CD4-positive, alpha-beta T cell treated with Interleukin-6 for 4 hours (primary cell): ENCODE measurements at regions not wholly inside any gene's neighbourhood (a gene's known extent, or its start where the extent isn't known, plus 50 kb on each side); places are given as distances from the start of the nearest gene placed in this dataset.
"Not testable (repeated sequence)": the region's sequence is repeated elsewhere in the genome, so short reads cannot be mapped to it uniquely, and the experiment has no call there.

Source experiments
- DNase-seq: peaks from one replicate; pipeline ENCODE4 v3.0.0-alpha.2; 2020; ENCODE audit warnings: mixed read lengths

DNA sequence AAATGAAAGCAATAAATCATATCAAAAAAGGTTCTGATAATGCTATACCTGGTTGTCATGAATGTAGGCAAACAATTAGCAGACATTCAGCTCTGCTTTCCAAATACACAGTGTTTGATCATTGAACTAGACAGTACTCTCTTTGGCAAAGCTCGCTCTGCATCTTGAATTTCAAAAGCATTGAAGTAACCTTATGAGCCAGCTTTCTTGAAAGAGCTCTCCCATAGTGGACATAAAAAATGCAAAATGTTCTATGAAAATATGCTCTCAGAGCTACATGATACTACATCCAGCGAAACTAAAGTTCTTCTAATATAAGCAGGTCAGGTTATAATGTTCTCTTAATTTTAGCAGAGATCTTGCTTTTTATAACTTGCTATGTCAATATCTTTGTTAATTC, 533.4 kb downstream of the CSNK1G3 start:
- no peak for DNase-seq

DNA sequence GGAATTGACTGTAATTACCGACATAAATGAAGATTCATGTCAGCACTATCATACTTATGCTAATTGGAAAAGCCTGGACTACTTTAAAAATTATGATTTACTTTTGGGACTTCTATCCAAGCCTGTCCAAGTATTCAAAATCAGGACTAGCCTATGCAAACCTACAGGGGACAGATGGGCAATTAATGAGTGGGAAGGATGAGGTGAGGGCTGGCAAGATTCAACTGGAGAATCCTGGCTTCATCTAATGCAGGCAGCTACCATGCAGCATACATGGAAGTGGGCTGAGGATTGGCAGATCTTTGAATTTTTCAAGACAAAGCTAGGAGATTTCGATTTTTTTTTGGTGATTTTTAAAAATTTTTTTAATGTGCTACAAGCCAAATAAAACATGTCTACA, 532.6 kb downstream of the CSNK1G3 start:
- DNase-seq, result no peak

DNA sequence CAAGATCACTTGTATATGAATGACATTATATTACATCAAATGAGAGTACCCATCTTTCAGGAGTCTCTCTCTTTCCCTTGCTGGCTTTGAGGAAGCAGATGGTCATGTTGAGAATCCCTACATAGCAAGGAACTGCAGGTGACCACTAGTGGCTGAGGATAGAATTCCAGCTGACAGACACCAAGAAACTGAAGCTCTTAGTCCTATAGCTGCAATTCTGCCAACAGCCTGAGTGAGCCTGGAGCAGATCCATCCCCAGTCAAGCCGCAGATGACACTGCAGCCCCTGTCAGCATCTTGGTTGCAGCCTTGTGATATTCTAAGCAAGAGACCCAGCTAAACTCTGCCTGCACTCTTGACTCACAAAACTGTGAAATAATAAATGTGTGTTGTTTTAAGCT, 531.5 kb downstream of the CSNK1G3 start:
- DNase-seq, result no peak

- DNase-seq, result no peak
Observed at GRCh38 chr5:124040799-124041198, 528.8 kb downstream of the CSNK1G3 start.

- no peak for DNase-seq
Observed at GRCh38 chr5:124039410-124039809, 527.4 kb downstream of the CSNK1G3 start.

GRCh38 chr5:124036786-124037185, 524.8 kb downstream of the CSNK1G3 start:
- no peak for DNase-seq

GRCh38 chr5:124034963-124035362, 523.0 kb downstream of the CSNK1G3 start:
- DNase-seq, result no peak

- no peak for DNase-seq
Observed at GRCh38 chr5:124034083-124034700, 522.2 kb downstream of the CSNK1G3 start.

GRCh38 chr5:124030043-124030491, 518.1 kb downstream of the CSNK1G3 start:
- DNase-seq, result no peak

DNA sequence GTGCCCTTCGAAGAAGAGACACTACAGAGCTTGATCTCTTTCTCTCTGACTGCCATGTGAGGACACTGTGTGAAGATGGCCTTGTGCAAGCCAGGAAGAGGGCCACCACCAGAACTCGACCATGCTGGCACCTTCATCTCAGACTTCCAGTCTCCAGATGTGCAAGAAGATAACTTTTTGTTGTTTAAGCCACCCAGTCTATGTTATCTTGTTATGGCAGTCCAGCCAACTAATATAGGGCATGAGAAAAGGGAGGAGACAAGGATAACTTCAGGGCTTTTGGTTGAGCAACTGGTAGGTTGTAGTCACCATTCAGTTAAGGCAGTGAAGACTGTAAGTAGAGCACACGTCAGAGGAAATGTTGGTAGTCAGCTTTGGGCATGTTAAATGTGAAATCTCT, 515.5 kb downstream of the CSNK1G3 start:
- DNase-seq, result no peak

- no peak for DNase-seq
Observed at GRCh38 chr5:124025306-124025845, 513.4 kb downstream of the CSNK1G3 start.

DNA sequence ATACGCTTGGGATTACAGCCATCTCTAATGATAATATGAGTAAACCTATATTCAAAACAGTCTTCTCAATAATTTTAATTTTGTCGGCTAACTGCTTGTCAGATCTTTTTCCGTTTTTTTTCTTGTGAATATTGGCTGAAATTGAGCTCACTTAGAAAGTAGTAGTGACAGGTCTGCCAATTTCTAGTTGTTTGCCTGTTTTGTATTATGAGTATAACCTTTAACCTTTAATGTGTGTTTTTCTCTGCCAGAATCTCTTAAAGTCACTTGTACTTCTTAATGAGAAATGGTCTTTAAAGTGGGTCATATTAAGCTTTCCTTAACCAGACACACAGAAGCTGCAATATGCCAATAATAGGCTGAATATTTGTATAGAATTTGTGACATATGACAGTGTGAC, 511.0 kb downstream of the CSNK1G3 start:
- DNase-seq, result no peak

DNA sequence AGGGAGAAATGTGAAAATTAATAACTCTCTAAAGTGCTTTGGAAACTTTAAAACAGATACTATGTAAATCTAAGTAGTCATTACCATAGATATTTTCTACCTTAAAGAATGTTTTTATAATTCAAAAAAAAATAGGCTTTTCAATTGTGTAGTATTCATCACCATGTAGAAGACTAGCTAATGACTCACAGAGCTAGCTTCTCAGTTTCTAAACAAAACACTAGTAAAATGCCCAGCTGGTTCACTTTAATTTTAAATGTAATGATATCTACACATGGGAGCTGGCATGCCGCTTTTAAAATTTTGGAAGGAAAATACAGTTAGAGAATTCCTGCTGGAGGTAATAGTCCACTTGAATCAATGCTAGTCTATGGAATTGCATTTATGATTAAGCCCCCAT, 509.8 kb downstream of the CSNK1G3 start:
- DNase-seq, result no peak

- no peak for DNase-seq
Observed at GRCh38 chr5:124021066-124021641, 509.2 kb downstream of the CSNK1G3 start.

DNA sequence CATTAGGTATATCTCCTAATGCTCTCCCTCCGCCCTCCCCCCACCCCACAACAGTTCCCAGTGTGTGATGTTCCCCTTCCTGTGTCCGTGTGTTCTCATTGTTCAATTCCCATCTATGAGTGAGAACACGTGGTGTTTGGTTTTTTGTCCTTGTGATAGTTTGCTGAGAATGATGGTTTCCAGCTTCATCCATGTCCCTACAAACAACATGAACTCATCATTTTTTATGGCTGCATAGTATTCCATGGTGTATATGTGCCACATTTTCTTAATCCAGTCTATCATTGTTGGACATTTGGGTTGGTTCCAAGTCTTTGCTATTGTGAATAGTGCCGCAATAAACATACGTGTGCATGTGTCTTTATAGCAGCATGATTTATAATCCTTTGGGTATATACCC, 505.3 kb downstream of the CSNK1G3 start:
- not testable (repeated sequence) for DNase-seq

DNA sequence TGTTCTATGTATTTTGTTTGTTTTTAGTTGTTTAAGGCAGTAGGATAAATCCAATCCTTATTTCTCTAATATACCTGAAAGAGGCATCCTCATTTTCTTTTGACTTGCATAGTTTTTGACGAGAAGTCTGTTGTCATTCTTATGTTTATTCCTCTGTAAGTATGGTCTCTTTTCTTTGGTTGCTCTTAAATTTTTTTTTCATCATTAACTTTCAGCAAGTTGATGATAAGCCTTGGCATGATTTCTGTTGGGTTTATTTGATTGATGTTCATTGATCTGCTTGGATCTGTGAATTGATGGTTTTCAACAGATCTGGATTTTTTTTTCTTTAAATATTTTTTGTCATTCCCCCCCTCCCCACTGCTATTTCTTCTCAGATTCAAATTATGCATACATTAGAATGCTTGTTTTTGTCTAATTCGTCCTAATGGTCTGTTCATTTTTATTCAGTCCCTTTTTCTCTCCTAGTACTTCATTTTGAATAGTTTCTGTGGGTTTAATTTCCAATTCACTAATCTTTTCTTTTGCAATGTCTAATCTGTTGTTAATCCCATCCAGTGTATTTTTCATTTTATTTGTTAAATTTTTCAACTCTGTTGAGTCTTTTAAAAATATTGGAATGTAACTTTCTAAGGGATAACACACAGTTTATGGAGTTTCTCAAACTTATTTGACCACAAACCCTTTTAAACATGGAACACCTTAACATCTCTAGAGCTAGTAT, 495.9 kb downstream of the CSNK1G3 start:
- no peak for DNase-seq

DNA sequence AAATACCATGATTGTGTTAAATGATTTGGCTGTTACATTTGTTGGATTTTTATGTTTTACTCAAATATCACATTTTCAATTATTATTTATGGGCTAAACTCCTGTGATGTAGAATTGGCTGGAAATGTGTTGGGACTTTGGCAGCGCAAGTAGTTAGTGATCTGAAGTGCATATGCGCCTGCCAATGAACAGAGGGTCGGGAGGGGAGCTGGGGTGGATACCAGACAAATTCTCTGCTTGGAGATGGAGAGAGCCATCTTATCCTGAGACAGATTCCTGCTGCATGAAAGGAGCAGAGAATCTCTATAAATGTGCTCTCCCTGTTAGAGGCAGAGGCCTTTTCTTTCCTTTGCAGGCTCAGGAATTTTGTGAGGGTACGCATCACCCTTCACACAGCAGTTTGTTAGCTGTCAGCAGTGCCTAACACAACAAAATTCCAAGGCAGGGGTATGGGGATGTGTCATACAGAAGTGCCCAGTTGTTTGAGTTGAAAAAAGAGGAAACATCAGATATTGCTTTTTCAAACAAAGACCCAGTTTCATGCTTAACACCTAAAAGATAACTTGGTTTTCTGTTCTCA, 489.1 kb downstream of the CSNK1G3 start:
- no peak for DNase-seq

DNA sequence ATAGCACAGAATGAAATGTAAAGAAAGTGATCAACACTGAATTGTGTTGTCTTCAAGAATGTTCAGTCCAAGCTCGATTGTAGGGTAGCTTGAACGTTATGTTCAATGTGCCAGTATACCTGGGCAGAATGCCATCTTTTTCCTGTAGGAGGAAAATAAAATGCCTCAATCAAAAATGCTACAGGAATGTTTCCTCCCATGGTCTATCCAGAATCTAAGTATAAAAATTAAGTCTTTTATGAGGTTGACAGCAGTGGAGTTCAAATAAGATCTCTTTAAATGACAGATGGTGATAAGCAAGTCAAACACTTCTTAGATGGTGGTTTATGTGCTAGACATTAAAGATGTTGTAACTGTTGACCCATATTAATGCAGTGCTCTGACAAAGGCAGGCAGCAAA, 488.6 kb downstream of the CSNK1G3 start:
- DNase-seq, result no peak

DNA sequence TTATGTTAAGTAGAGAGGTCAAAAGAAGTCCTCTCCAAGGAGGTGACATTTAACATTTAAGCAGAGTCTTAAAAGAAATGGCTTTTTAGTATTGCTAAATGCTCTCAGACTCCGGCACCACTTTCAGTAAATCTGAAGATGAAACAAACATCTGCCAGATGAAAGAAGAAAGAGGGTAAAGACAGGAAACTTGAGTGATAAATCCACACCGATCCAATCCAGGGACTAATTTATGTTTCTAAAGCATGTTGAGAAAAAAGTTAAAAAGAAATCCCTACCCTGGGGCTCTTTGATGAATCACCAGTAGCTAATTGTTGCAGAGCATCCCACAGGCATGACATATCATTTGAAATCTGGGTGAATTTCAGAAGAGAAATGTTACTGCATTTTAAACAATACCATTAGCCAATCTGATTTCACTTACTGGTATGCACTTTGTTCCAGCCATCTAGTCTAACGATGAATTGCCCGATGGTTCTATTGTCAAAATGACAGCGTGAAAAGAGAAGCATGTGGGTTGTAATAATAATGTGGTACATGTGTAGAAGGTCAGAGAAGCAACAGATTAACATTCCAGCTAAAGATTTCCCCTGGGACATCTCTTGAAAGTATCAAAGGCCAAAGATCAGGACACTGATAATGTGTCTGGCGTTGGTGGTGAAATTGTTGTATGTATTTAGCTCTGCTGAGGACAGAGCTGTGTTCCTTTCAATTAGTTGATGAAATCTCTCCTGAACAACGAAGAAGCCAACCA, 485.7 kb downstream of the CSNK1G3 start:
- DNase-seq, result no peak

GRCh38 chr5:123997064-123997461, 485.1 kb downstream of the CSNK1G3 start:
- no peak for DNase-seq

- no peak for DNase-seq
Observed at GRCh38 chr5:123992641-123993040, 480.7 kb downstream of the CSNK1G3 start.

GRCh38 chr5:123987956-123988355, 476.0 kb downstream of the CSNK1G3 start:
- DNase-seq, result no peak
